ENCODE measurements at regions not wholly inside any gene's neighbourhood (a gene's known extent, or its start where the extent isn't known, plus 50 kb on each side); places are given as distances from the start of the nearest gene placed in this dataset.

DNA sequence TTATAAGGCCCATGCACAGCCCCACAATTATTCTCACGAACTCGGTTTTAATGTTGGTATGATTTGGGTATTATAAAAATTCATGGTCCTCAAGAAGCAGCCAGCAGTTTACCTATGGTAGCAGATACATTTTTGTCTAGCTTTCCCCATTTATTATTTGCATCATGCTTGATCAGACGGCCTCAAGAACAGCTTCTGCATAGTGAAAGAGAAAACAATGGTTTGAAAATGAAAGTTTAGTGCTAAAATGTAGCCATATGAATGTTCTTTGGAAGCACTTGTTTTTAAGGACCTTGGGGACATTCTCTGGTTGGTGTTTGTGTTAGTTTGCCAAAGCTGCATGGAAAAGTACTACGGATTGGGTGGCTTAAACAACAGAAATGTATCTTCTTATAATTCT, 72.4 kb upstream of the CPHXL start:
- BruUV-seq (replicated peaks): no TSS peak
- Histone ChIP-seq H2AK5ac (ENCODE audit: low read depth, low read length) (no peak overlapping the region), H2BK120ac (ENCODE audit: low read depth, low read length) (no peak overlapping the region), H3K27ac (ENCODE audit: insufficient read depth, low read length) (no peak overlapping the region), H4K5ac (ENCODE audit: low read depth, low read length) (no peak overlapping the region), H3K4me2 (ENCODE audit: low read depth, low read length) (no peak overlapping the region), H2AFZ (replicated peaks; ENCODE audit: low read length, poor library complexity) (no peak overlapping the region), H3K9me3 (ENCODE audit: control insufficient read depth, insufficient read depth, low read length) (no peaks in the 10 kb centered on the region), H3K23ac (ENCODE audit: low read depth, low read length) (no peak overlapping the region), H3K79me1 (ENCODE audit: low read depth in 1 of 2, low read length in 2 of 2) (no peaks in the 10 kb centered on the region), H3K4me3 (ENCODE audit: insufficient read depth, low read depth, low read length) (no peak overlapping the region), H3K56ac (ENCODE audit: extremely low read depth, insufficient read depth, low read length) (no peak overlapping the region), H4K91ac (ENCODE audit: insufficient read depth, low read depth, low read length) (no peak overlapping the region), H2AK9ac (replicated peaks; ENCODE audit: low read depth, low read length, poor library complexity) (no peak overlapping the region), H3K14ac (replicated peaks; ENCODE audit: low read depth, low read length) (no peak overlapping the region), H3K36me3 (ENCODE audit: control insufficient read depth, insufficient read depth, low read length) (no peaks in the 10 kb centered on the region), H3K18ac (ENCODE audit: low read depth, low read length) (no peak overlapping the region), H3K4me1 (ENCODE audit: control insufficient read depth, insufficient read depth, low read length) (no peaks in the 10 kb centered on the region), H4K20me1 (ENCODE audit: insufficient read depth, low read length) (no peaks in the 10 kb centered on the region), H4K8ac (ENCODE audit: low read depth in 2 of 2, low read length in 2 of 2) (no peak overlapping the region), H3K9me1 (ENCODE audit: insufficient read depth, low read length) (no peaks in the 10 kb centered on the region), H3K27me3 (ENCODE audit: control insufficient read depth, insufficient read depth, low read length) (no peaks in the 10 kb centered on the region), H2BK20ac (ENCODE audit: low read depth, low read length) (no peak overlapping the region), H2BK5ac (ENCODE audit: low read depth, low read length, poor library complexity, severe bottlenecking) (no peak overlapping the region), H3K9ac (ENCODE audit: low read depth, low read length) (no peak overlapping the region), H3K4ac (ENCODE audit: low read depth, low read length) (no peak overlapping the region), H2BK15ac (ENCODE audit: low read depth, low read length) (no peak overlapping the region)
- in situ Hi-C loops (cut with MboI; ENCODE audit: low sequenced_read_pairs) (no loop called here), dilution Hi-C loops (cut with HindIII; ENCODE audit: low sequenced_read_pairs, unreplicated experiment) (loop anchor here (25.0 kb wide), 1 partner anchor 1364 kb away; no protein-coding TSS in a partner anchor), intact Hi-C loops (cut with micrococcal nuclease) (no loop called here)
- no peak for TF ChIP-seq CHD1 (IDR thresholded peaks at IDR 0.05; ENCODE audit: low read depth, low read length)
- no peak for TF ChIP-seq POLR2A (IDR thresholded peaks at IDR 0.05; ENCODE audit: low read depth, low read length)
- TF ChIP-seq CEBPB (IDR thresholded peaks at IDR 0.05; ENCODE audit: low read depth, low read length): no peak
- no peak for TF ChIP-seq RFX5 (IDR thresholded peaks at IDR 0.05; ENCODE audit: low read depth, low read length)
- no peak for TF ChIP-seq RCOR1 (IDR thresholded peaks at IDR 0.05; ENCODE audit: insufficient replicate concordance, low read length)
- no peak for TF ChIP-seq MAFK (IDR thresholded peaks at IDR 0.05; ENCODE audit: low read depth, low read length)
- TF ChIP-seq FOS (IDR thresholded peaks at IDR 0.05; ENCODE audit: low read depth, low read length): no peak
- TF ChIP-seq MAZ (IDR thresholded peaks at IDR 0.05; ENCODE audit: borderline replicate concordance, low read depth, low read length): no peak
- no peak for TF ChIP-seq NFE2L2 (IDR thresholded peaks at IDR 0.05; ENCODE audit: low read depth, low read length)
- TF ChIP-seq MXI1 (IDR thresholded peaks at IDR 0.05; ENCODE audit: borderline replicate concordance, low read depth, low read length): no peak
- no peak for TF ChIP-seq SMC3 (IDR thresholded peaks at IDR 0.05; ENCODE audit: low read depth, low read length)
- no peak for TF ChIP-seq ELK1 (IDR thresholded peaks at IDR 0.05; ENCODE audit: borderline replicate concordance, low read depth, low read length)
- TF ChIP-seq USF2 (IDR thresholded peaks at IDR 0.05; ENCODE audit: low read depth, low read length): no peak
- TF ChIP-seq, protein P1, sequence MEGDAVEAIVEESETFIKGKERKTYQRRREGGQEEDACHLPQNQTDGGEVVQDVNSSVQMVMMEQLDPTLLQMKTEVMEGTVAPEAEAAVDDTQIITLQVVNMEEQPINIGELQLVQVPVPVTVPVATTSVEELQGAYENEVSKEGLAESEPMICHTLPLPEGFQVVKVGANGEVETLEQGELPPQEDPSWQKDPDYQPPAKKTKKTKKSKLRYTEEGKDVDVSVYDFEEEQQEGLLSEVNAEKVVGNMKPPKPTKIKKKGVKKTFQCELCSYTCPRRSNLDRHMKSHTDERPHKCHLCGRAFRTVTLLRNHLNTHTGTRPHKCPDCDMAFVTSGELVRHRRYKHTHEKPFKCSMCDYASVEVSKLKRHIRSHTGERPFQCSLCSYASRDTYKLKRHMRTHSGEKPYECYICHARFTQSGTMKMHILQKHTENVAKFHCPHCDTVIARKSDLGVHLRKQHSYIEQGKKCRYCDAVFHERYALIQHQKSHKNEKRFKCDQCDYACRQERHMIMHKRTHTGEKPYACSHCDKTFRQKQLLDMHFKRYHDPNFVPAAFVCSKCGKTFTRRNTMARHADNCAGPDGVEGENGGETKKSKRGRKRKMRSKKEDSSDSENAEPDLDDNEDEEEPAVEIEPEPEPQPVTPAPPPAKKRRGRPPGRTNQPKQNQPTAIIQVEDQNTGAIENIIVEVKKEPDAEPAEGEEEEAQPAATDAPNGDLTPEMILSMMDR (conservative IDR thresholded peaks at IDR 0.05; ENCODE audit: low read depth, low read length): no peak
- TF ChIP-seq RAD21 (IDR thresholded peaks at IDR 0.05; ENCODE audit: low read length): no peak
- ATAC-seq (ENCODE audit: low read depth): no peak
- no peak for DNase-seq
- POLR2A ChIA-PET (ENCODE audit: unreplicated experiment): no interaction called here
- WGBS, 2 experiments (ENCODE audit: extremely low coverage in 2 of 2, insufficient read length in 1 of 2): no CpG with 5 or more reads among the region's 4 CpGs
- CTCF ChIA-PET: interaction anchor here (0.7 to 1.0 kb wide), 3 partner anchors 352 to 854 kb away, joined by 3 read pairs; no protein-coding TSS in a partner anchor

Data from IMR-90 (cell line).